GM19395 (cell line): ENCODE measurements at regions not wholly inside any gene's neighbourhood (a gene's known extent, or its start where the extent isn't known, plus 50 kb on each side); places are given as distances from the start of the nearest gene placed in this dataset.

Experiments
- ATAC-seq: cut with Tn5 transposase; IDR thresholded peaks from one replicate; pipeline ENCODE4 v1.9.1; 2021; ENCODE audit warnings: mild to moderate bottlenecking, moderate library complexity; ENCODE audit not compliant: unreplicated experiment

DNA sequence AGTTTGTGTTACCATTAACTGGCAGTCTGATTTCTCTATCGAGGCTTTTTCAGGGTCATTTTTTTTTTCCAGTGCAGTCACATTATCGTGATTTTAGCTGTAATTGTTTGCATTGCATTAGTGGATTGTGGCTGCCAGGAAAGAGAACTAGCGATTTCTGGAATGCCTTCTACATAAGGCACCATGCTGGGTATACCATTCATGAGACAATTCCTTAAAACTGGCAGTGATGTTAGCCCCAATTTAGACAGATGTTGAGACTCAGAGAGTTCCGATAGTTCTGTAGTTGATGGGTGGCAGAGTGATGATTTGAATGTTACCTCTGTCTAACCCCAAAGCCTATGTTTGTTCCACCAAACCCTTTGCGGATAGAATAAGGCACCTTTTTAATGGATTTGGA lies 175.4 kb upstream of the TENM3 start:
- no peak for ATAC-seq

DNA sequence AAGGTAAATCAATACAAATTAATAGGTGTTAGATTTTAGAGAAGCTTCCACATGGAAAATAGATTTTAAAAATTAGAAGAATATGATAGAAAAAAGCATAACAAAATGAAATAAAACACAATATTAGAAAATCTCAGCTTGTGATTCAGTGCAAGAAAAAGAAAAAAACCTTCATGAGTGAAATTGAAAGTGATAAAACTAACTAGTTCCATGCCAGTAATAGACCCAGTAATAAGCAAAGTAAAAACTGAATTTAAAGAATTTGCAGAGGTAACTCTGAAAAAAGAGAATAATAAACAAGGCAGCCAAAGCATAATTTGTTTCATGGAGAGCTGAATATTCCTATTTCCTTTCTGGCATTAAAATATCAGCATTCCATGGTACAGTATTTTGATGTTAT lies 174.3 kb upstream of the TENM3 start:
- ATAC-seq: no peak

DNA sequence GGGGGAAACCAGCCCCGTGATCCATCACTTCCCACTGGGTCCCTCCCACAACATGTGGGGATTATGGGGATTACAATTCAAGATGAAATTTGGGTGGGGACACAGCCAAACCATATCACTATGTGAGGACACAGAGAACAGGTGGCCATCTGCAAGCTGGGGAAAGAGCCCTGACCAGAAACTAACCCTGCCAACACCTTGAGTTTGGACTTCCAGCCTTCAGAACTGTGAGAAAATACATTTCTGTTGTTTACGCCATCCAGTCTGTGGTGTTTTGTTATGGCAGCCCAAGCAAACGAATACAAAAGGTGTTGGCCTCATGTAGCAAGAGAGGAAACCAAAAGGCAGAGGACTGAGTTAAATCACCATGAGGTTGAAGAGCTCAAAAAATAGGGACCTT lies 169.9 kb upstream of the TENM3 start:
- no peak for ATAC-seq

DNA sequence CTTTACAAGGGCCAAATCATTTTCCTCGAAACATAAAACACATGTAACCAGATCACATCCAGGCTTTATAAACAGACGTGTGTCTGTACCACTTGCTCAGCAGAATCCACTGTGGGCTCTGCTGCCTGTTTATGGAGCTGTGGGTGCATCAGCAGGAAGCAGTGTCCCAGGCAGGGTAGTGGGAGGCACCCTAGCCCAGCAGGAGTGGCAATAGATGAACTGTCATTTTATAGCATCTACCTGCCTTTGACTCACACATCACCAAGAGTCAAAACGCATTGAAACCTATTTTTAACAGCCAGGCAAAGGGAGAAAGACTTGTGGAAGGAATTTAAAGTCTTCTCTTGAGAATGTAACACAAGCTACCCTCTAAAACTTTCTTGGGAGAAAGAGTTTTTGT lies 169.1 kb upstream of the TENM3 start:
- no peak for ATAC-seq

DNA sequence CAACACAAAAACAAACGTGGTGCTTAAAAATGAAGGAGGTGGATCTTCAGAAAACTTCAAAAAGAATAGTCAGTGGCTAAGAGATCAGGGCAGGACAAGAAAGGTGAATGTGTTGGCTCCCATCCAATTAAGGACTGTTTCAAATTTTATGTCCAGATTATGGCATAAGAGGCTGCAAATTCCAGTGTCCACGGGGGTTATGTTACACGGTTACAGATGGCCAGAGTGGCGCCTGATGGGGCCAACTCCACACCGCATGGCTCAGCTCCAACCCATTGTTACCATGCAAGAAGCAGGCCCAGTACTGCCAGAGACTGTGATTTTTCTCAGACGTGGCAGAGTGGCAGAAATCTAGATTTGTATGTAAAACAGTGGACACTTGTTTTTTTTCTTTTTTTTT lies 168.4 kb upstream of the TENM3 start:
- ATAC-seq: no peak

DNA sequence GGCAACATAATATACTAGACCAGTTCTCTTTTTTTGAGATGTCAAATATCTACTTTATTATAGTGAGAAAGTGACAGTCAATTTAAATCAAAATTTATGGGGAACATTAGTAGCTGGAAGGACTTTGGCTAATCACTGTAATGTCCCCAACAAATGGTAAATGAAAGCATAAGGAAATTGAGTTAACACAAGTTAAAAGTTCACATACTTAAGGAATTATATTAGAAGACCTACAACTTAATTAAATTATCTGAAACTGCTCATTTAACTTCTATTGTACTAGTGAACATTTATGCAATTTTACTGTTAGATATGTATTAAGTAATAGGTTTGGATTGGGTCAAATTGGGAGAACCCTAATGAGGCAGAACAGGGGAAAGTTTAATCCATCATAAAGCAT lies 160.3 kb upstream of the TENM3 start:
- ATAC-seq: no peak

DNA sequence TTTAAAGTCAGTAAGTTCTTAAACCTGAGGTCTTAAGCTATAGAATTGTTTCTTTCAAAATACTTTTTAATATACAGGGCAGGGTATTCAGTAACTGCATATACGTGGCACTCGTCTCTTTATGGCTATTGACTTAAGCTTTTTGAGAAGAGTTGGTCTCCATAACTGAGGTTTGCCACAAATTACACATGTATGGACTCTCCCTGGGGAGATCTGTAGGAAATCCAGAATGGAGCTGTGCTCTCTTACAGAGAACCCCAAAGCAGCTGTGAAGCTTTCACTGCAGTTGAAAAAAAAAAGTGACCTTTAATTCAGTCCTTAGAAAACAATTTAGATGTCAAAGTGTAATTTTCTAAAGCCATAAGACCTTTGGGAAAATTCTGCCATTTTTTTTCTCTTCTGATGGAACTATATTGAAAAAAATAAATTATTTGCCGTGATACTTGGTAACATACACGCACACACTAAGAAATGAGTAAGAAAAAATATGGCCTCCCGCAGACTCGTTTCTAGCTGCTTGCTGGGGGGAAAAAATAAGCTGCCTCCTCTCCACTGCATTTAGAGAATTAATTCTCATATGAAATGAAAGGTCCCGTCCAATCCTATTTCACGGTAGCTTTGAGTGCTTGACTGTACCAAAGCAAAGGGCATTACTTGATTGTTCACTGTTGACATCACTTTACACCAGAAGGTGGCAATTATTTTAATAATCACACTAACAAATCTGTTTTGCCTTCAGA lies 159.4 kb upstream of the TENM3 start:
- ATAC-seq: no peak

DNA sequence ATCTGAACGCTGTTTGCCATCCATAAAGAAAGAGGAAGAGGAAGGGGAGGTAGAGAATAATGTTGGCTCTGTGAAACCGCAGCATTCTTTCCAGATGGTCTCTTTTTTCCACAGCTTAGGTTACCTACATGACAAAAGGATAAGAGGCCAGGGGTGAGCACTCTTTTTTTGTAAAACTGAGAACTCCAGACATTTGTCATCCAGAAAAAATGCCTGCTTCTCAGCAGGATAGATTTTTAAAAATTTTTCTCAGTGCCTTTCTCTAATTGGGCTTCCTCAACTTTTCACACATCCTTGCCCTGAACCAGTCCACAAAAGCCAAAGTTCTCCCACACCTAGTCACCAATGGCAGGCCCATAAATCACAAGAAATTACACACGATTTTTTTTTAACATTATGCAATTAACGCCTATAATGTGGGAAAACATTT lies 158.1 kb upstream of the TENM3 start:
- ATAC-seq: no peak

DNA sequence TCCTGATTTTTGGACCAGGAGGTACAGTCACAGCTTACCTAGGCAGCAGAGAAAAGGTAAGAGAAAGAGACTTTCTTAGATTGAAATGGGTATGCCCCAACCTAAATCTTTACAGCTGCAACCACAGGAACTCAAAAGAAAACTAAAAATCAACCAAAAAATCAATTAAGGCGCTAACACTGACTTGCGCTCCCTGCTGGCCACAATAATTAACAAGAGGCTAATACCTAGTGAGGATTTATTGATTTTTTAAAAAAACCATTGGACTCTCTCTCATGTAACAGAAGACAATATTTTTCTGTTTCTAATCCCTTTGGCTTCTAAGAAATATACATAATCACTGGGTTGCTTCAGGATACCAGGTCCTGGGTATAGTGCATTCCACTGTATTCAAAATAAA lies 153.9 kb upstream of the TENM3 start:
- ATAC-seq: no peak

DNA sequence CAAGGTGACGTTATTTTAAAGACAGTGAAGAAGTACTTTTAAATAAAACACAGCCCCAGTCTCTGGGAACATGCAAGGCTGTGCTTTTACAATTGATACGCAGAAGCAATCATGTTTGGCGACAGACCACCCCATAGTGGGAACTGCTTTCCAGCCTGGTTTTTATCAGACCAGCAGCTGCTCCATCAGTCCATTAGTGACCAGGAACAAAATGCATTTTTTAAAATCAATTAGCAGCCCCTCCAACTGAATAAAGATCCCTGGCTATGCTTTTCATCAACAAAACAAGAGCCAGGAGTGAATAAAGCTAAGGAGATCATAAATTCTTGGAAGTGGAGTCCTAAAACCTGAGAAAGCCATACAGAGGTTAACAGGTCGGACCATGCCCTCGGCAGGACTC lies 153.0 kb upstream of the TENM3 start:
- ATAC-seq: no peak

DNA sequence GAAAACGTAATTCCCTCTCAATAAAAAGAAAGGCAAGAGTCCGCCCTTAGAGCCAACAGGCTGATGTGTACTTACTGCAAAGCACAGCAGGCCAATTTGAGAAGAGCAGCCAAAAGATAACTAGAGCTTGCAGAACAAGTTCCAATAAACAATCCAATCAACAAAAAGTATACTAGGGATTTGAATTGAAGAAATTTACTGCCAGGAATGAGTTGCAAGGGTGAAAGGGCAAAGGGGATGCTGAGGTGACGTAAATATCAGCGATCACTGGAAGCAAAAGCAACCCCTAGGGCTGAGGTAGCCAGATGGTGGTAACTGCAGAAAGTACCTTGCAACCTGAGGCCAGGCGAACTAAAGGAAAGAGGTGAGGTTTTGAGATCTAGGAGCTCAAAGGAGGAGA lies 152.1 kb upstream of the TENM3 start:
- no peak for ATAC-seq

DNA sequence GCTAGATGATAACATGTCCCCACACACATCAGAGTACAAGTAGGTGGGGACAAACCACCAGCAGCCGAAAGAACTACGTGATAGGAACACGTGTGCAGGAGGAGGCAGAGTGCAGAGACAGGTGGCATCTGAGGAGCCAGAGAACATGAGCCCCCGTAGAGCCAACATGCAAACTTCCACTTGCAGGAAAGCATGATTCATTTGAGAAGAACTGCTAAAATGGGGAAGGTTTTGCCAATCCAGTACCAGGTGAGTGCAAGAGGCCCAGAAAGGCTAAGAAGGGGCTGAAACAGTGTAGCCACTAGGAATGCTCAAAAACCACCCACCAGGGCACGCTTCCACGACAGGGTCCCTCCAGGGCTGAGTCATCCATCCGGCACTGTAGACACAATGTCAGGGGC lies 149.8 kb upstream of the TENM3 start:
- no peak for ATAC-seq

DNA sequence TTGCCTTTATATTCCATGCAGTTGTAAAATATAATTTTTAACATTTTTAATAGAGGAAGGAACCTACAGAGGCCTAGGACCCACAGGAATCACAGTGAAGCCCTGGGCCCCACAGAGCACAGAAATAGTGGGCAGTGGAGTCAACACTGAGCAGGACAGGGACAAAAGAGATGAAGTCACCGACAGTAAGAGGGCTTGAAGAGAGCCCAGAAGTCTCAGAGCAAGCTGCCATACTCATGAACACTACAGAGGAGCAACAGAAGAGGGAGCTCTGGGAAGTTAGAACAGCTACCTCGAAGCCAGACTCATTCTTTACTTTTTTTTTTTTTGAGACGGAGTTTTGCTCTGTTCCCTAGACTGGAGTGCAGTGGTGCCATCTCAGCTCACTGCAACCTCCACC lies 149.3 kb upstream of the TENM3 start:
- ATAC-seq: no peak

DNA sequence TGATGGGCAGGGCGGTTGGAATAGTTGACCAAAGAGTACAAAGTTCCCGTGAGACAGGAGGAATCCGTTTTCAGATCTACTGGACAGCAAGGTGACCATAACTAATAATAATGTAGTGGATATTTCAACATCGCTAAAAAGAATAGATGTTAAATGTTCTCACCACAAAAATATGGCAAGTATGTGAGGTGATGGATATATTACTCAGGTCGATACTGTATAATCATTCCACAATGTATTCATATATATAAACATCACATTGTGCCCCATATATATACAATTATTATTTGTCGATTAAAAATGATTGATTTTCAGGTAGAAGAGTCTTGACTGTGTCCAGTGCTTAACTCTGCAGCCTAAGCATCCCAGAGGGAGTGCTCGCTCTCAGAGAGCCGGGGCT lies 141.6 kb upstream of the TENM3 start:
- no peak for ATAC-seq

DNA sequence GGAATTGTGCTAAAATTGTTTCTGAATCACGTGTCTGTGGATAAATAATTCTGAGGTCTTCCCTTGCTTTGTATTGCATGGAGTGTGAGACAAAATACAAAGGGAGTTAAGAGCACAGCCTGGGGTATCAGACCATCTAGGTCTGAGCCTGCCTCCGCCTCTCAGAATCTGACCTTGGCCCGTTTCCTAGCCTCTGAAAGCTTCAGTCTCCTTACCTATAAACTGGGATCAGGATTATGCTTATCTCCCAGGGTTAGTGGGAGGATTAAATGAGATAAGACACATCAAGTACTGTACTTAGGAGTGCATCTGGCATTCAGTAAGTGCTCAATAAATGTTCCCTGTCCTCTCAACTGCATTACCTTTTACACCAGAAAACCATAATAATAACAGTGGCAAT lies 140.6 kb upstream of the TENM3 start:
- ATAC-seq: no peak

DNA sequence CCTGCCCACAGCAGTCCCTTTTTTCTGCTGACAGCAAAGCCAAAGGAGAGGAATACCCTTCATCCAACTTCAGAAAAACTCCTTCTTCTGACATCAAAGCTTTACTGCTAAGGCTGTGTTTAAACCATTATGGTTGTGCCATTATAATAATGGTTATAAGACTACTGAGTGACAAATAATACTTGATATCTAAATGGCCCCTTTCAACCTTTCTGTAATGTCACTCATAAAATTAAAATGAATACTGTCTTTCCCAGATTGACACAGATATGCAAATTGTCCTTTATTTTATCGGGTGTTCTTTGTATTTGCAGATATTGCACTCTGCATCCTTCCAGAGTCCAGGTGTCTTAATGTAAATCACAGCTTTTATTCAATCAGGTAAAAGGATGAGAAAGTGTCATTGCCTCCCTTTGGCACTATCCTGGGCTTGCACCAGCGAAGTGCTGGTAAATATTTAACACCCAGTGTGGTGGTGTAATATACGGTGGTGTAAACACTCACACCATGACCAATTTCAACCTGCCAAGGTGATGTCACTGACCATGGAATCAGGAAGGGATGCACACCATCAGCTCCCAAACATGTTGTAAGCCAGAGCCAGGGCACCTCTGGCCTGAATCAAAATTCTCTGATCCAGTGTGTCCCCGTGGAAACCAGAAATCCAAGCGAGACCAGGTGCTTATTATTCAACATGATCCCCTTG lies 139.4 kb upstream of the TENM3 start:
- no peak for ATAC-seq

DNA sequence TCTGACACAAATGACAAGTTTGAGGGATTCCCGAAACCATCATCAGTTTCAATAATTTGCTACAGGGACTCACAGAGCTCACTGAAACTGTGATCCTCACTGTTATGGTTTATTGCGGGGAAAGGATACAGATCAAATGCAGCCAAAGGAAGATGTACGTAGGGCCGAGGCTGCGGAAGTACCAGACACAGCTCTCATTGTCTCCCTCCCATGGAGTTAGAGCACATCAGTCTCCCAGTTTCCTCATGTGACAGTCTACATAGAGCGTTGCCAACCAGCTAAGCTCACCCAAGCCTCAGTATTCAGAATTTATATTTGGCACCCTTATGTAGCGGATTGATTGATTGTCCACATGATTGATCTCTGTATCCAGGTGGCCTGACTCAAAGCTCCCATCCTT lies 137.8 kb upstream of the TENM3 start:
- no peak for ATAC-seq

DNA sequence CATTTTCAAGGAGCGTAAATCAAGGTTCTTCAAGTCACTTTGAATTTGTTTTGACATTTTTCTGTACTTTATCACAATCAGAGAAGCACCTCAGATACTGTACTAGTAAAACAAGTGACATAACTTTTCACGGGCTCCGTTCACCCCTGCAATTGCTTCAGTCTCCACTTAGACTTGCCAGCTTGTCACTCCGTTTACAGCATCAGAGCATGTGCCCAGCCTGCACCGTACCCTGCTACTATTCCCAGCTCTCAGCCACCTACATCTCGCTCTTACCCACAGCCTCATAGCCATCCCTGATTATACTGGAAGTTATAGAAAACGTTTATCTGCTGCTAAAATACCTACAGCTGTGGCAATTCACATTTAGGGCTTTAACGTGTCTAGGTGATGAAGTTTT lies 135.3 kb upstream of the TENM3 start:
- no peak for ATAC-seq

DNA sequence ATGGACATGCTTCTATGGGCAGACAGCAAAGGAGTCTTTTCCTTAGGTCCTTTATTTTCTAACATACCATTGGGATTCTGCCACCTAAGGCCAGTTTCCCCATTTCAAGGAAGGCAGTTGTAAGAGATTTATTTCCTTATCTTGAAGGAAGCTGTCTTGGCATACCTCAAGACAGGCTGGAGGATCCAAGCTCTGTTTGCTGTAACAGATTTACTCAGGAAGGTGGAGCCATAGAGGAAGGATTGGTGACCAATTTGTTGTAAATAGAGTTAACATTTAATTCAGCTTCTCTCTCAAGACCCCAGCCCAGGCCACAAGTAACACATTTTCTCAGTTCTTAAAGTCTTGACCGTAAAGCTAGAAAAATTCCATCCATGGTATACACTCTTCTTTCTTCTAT lies 131.6 kb upstream of the TENM3 start:
- no peak for ATAC-seq

DNA sequence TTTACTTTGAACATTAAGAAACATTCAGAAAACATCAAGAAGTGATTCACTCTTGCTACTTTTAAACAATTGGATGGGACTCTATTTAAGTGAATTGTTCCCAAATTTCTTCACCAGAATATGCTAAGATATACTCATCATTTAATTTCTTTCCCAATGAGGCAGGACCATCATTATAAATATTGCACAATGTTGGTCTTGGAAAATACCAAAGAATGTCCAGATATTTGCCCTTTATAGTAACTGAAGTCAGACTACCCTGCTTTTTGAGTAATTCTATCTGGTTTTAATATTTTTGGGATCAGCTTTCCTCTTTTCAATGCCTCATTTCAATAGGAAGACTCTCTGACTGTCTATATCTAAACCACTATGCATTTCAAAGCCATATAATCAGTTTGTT lies 129.4 kb upstream of the TENM3 start:
- ATAC-seq: no peak

DNA sequence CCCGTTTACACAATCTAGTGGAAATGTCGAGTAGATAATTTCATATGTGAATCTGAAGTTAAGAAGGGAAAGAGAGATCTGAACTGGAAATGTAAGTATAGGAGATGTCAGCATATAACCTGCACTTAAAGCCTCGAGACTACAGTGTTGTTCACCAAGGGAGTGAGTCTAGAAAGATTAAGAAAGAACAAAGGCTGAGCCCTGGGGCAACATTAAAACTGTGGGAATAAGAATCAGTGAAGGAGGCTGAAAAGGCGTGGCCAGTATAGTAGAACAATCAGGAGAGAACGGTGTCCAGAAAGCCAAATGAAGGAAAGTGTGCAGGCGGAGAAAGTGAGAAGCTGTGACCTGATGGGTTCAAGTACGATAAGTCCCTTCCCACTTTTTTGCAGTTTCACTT lies 118.8 kb upstream of the TENM3 start:
- no peak for ATAC-seq

DNA sequence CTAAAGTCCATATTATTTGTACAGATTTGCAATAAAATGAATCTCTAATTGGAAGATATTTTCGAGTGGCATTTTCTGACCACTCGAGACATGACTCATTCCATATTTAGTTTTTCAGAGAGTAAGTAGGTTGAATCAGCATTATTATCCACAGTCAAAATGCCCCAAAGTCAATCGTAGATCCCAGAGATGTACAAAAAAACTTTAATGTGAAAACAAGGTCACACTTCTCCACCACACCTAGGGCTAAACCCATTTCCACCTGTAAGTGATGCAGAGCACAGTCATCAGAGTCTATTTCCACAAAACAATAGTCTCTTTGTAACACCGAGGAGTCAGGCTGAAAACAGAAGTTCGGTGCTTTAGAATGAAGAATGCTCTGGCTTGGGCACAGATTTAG lies 117.1 kb upstream of the TENM3 start:
- ATAC-seq: no peak

DNA sequence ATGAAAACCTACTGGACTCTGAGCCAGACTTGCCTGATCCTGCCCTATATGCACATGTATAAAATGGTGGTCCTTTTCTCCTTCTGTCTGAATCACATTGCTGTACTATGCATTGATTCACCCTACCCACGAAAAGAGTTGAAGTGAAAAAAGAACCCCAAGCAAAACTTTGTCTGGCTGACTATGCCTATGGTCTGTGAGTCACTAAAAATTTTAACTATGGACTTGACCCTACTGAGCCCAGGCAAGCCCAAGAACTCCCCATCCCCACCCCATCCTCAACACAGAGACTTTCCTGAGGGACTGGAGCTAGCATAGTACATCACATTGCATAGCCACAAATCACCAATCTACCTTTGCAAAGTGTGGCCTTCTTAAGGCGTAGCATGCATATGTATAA lies 116.6 kb upstream of the TENM3 start:
- no peak for ATAC-seq
